PC-3 (cell line): ENCODE measurements at regions not wholly inside any gene's neighbourhood (a gene's known extent, or its start where the extent isn't known, plus 50 kb on each side); places are given as distances from the start of the nearest gene placed in this dataset.

Experiments
- EZH2 ChIP-seq: fragments of 300-600 bp; sonication (generic); IDR thresholded peaks from one replicate; pipeline ENCODE4 v1.6.1; 2017; ENCODE audit warnings: antibody characterized with exemption, mild to moderate bottlenecking, low read length; ENCODE audit not compliant: unreplicated experiment
- TF ChIP-seq, protein P1 (sequence below): fragments of 300-600 bp; sonication (generic); conservative IDR thresholded peaks from 2 replicates; pipeline ENCODE4 v1.5.1; 2017; ENCODE audit warnings: antibody characterized with exemption, low read depth, mild to moderate bottlenecking, low read length

DNA sequence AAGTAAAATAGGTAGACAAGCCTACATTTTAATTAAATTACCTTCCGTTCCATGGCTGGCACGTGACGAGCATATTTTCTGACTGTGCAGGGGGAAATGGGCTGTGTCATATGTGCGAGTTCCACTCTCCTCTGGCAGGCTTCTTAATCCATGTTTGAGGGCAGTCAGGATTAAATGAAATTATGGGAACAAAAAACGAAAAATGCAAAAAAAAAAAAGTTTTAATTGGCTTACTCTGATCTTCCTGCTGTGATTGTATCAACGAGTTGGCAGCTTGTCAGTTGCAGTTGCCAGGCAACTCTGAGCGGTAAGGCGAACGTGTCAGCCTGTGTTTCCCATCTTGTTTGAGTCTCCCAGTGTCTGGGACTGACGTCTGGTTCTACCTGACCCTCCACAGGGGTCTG is 302.9 kb upstream of the XYLT1 start:
- TF ChIP-seq, protein P1, sequence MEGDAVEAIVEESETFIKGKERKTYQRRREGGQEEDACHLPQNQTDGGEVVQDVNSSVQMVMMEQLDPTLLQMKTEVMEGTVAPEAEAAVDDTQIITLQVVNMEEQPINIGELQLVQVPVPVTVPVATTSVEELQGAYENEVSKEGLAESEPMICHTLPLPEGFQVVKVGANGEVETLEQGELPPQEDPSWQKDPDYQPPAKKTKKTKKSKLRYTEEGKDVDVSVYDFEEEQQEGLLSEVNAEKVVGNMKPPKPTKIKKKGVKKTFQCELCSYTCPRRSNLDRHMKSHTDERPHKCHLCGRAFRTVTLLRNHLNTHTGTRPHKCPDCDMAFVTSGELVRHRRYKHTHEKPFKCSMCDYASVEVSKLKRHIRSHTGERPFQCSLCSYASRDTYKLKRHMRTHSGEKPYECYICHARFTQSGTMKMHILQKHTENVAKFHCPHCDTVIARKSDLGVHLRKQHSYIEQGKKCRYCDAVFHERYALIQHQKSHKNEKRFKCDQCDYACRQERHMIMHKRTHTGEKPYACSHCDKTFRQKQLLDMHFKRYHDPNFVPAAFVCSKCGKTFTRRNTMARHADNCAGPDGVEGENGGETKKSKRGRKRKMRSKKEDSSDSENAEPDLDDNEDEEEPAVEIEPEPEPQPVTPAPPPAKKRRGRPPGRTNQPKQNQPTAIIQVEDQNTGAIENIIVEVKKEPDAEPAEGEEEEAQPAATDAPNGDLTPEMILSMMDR, result no peak
- TF ChIP-seq EZH2, result no peak
